ENCODE measurements at regions not wholly inside any gene's neighbourhood (a gene's known extent, or its start where the extent isn't known, plus 50 kb on each side); places are given as distances from the start of the nearest gene placed in this dataset.
"Not testable (repeated sequence)": the region's sequence is repeated elsewhere in the genome, so short reads cannot be mapped to it uniquely, and the experiment has no call there.

DNA sequence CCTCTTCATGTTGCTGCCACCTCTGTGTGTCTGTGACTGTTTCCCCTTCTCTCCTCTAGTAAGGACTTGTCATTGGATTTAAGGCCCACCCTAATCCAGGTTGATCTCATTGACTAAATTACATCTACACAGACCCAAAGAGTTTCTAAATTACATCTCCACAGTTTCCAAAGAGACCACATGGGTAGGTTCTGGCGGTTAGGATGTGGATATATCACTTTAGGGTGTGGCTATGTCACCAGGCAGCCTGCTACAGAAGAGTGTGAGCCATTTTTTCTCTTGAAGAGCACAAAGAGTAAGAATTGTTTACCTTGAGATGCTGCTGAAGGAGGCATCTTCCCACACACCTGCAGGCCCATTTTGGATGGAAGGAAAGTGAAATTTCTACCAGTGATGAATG lies 128.6 kb downstream of the LAT start:
- TF ChIP-seq POLR2A, CTCF, POLR2AphosphoS5 (IDR thresholded peaks at IDR 0.05): not testable (repeated sequence)

All from breast epithelium (tissue), 3 donors.